Smooth muscle cell (in vitro differentiated cells): ENCODE measurements at regions not wholly inside any gene's neighbourhood (a gene's known extent, or its start where the extent isn't known, plus 50 kb on each side); places are given as distances from the start of the nearest gene placed in this dataset.
A peak's percentile ranks its signal among the peaks of the same experiment; 100 is the strongest.

Experiments used
- DNase-seq: peaks from one replicate; lab custom pipeline; 2025; ENCODE audit not compliant: unreplicated experiment; lab: John Stamatoyannopoulos, UW
- H2AFZ ChIP-seq: fragments of 200-600 bp; sonication (generic); 2 replicates; pipeline ENCODE4 v1.6.0; 2016; ENCODE audit warnings: antibody characterized with exemption, low read depth, mild to moderate bottlenecking
- H3F3A ChIP-seq: fragments of 200-600 bp; sonication (generic); 2 replicates; pipeline ENCODE4 v1.6.0; 2017; ENCODE audit warnings: antibody characterized with exemption, low read depth
- H3K27ac ChIP-seq: fragments of 200-600 bp; sonication (generic); 2 replicates; pipeline ENCODE4 v1.5.1; 2016; ENCODE audit warnings: low read depth, mild to moderate bottlenecking
- H3K27me3 ChIP-seq: fragments of 200-600 bp; sonication (generic); 2 replicates; pipeline ENCODE4 v1.6.1; 2016; ENCODE audit warnings: low read depth, mild to moderate bottlenecking
- H3K36me3 ChIP-seq: fragments of 200-600 bp; sonication (generic); 2 replicates; pipeline ENCODE4 v1.5.1; 2016; ENCODE audit warnings: low read depth
- H3K4me1 ChIP-seq: fragments of 200-600 bp; sonication (generic); 2 replicates; pipeline ENCODE4 v1.5.1; 2016; ENCODE audit warnings: low read depth
- H3K4me2 ChIP-seq: fragments of 200-600 bp; sonication (generic); 2 replicates; pipeline ENCODE4 v1.6.0; 2016; ENCODE audit warnings: mild to moderate bottlenecking
- H3K4me3 ChIP-seq: fragments of 200-600 bp; sonication (generic); 2 replicates; pipeline ENCODE4 v1.5.1; 2016; ENCODE audit warnings: mild to moderate bottlenecking
- H3K79me2 ChIP-seq: fragments of 200-600 bp; sonication (generic); 2 replicates; pipeline ENCODE4 v1.6.0; 2016; ENCODE audit warnings: low read depth, mild to moderate bottlenecking
- H3K9ac ChIP-seq: fragments of 200-600 bp; sonication (generic); 2 replicates; pipeline ENCODE4 v1.6.0; 2016; ENCODE audit warnings: low read depth
- H3K9me3 ChIP-seq: fragments of 200-600 bp; sonication (generic); replicated peaks from 2 replicates; pipeline ENCODE4 v1.5.1; 2016; ENCODE audit warnings: low read depth
- H4K20me1 ChIP-seq: fragments of 200-600 bp; sonication (generic); 2 replicates; pipeline ENCODE4 v1.6.0; 2016; ENCODE audit warnings: low read depth
- WGBS: methylation state at CpG from one replicate; pipeline ENCODE4 v1.1.7; 2016; ENCODE audit warnings: low lambda C conversion rate; 5-methylcytosine and 5-hydroxymethylcytosine counted together
- TF ChIP-seq, protein P1 (sequence below): fragments of 200-600 bp; sonication (generic); IDR thresholded peaks from 2 replicates; pipeline ENCODE4 v1.5.1; 2017; ENCODE audit warnings: borderline replicate concordance, mild to moderate bottlenecking, antibody characterized with exemption; ENCODE audit not compliant: insufficient read depth, poor library complexity, severe bottlenecking

DNA sequence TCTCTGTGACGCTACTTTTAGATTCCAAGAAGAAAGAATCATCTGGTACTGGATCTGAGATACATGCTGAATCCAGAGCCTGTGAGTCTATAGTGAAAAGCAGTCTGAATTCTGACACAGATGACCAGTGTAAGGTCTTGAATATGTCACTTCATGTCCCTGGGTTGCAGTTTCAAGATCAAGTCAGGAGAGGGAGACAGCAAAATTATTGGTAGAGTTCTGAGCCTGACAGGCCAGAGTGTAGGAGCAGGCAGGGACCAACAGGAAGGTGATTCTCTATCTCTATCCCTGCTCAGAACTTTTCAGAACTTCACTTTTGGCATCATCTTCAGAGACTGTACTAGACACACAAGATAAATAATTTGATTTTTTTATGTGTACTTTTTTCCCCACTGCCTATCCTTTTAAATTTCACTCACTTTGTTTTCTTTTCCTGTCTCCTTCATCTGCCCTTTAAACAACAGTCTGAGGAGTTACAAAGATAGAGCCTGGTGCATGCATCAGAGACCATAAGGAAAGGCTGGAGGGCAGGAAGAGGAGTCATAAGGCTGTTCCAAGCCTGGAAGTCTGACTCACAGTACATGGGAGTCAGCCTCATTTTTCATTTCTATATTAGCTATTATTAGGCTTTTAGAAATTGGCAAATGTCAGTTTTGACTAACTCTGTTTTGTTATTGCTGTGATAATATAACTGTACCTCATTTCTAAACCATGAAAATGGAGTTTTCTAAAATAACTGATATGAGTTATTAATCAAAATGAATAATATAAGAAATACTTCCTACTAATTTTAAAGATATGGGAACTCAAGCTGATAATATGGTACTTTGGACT is 120.2 kb upstream of the TMEM229A start:
- DNase-seq: no peak
- 64% methylated on average over 1 of the region's 1 CpG for WGBS
- H3K4me3 ChIP-seq: no peak overlapping the region
- H3K36me3 ChIP-seq: no peaks in the 10 kb centered on the region
- H2AFZ ChIP-seq: no peak overlapping the region
- H3K27ac ChIP-seq: peak overlapping the region; percentile 37
- no peak overlapping the region for H3K4me2 ChIP-seq
- H3K9ac ChIP-seq: no peak overlapping the region
- H4K20me1 ChIP-seq: no peaks in the 10 kb centered on the region
- H3K27me3 ChIP-seq: no peaks in the 10 kb centered on the region
- H3K9me3 ChIP-seq: no peaks in the 10 kb centered on the region
- no peaks in the 10 kb centered on the region for H3K4me1 ChIP-seq
- H3F3A ChIP-seq: no peaks in the 10 kb centered on the region
- TF ChIP-seq, protein P1, sequence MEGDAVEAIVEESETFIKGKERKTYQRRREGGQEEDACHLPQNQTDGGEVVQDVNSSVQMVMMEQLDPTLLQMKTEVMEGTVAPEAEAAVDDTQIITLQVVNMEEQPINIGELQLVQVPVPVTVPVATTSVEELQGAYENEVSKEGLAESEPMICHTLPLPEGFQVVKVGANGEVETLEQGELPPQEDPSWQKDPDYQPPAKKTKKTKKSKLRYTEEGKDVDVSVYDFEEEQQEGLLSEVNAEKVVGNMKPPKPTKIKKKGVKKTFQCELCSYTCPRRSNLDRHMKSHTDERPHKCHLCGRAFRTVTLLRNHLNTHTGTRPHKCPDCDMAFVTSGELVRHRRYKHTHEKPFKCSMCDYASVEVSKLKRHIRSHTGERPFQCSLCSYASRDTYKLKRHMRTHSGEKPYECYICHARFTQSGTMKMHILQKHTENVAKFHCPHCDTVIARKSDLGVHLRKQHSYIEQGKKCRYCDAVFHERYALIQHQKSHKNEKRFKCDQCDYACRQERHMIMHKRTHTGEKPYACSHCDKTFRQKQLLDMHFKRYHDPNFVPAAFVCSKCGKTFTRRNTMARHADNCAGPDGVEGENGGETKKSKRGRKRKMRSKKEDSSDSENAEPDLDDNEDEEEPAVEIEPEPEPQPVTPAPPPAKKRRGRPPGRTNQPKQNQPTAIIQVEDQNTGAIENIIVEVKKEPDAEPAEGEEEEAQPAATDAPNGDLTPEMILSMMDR: peak; percentile 35
- H3K79me2 ChIP-seq: no peaks in the 10 kb centered on the region

DNA sequence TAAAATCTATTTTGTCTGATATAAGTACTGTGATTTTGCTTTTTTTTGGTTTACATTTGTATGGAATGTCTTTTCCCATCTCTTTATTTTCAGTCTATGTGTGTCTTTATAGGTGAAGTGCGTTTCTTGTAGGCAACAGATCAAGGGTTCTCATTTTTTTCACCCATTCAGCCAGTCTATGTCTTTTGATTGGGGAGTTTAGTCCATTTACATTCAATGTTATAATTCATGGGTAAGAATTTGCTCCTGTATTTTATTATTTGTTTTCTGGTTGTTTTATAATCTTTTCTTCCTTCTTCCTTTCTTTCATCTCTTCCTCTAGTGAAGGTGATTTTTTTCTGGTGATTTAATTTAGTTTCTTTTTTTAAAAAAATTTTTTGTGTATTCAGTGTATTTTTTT is 104.8 kb upstream of the TMEM229A start:
- no peaks in the 10 kb centered on the region for H3K79me2 ChIP-seq
- TF ChIP-seq, protein P1: no peak
- no peaks in the 10 kb centered on the region for H3F3A ChIP-seq
- no peak overlapping the region for H3K4me3 ChIP-seq
- H2AFZ ChIP-seq: no peak overlapping the region
- H4K20me1 ChIP-seq: no peaks in the 10 kb centered on the region
- no peaks in the 10 kb centered on the region for H3K27me3 ChIP-seq
- WGBS: 78% methylated on average over 1 of the region's 1 CpG
- no peak overlapping the region for H3K27ac ChIP-seq
- H3K9me3 ChIP-seq: no peaks in the 10 kb centered on the region
- H3K4me1 ChIP-seq: no peaks in the 10 kb centered on the region
- H3K36me3 ChIP-seq: no peaks in the 10 kb centered on the region
- H3K9ac ChIP-seq: no peak overlapping the region
- H3K4me2 ChIP-seq: no peak overlapping the region
- no peak for DNase-seq

DNA sequence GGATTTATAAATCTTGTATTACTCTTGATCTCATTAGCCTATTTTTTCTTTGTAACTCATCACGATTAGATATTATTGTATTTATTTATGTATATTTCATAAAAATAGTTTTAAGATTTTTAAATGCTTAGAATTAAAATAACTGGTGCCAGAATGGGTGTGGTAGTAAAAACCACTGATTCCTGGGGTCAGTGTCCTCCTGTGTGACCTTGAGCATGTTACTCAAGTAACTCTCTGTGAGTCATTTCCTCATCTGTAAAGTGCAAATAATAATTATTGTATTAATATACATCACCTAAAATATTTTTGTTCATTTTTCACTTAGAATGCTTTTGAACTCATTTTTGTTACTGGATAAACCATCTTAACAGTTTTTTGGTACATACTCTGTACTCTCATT is 91.3 kb upstream of the TMEM229A start:
- H3K4me3 ChIP-seq: no peak overlapping the region
- no peaks in the 10 kb centered on the region for H3K79me2 ChIP-seq
- no peak overlapping the region for H3K4me2 ChIP-seq
- H3K36me3 ChIP-seq: no peaks in the 10 kb centered on the region
- H4K20me1 ChIP-seq: no peaks in the 10 kb centered on the region
- 98% methylated on average over 1 of the region's 1 CpG for WGBS
- H3F3A ChIP-seq: no peaks in the 10 kb centered on the region
- DNase-seq: no peak
- no peaks in the 10 kb centered on the region for H3K27me3 ChIP-seq
- H3K4me1 ChIP-seq: no peaks in the 10 kb centered on the region
- H3K9ac ChIP-seq: no peak overlapping the region
- no peak overlapping the region for H3K27ac ChIP-seq
- H3K9me3 ChIP-seq: no peaks in the 10 kb centered on the region
- H2AFZ ChIP-seq: no peak overlapping the region
- TF ChIP-seq, protein P1: no peak

DNA sequence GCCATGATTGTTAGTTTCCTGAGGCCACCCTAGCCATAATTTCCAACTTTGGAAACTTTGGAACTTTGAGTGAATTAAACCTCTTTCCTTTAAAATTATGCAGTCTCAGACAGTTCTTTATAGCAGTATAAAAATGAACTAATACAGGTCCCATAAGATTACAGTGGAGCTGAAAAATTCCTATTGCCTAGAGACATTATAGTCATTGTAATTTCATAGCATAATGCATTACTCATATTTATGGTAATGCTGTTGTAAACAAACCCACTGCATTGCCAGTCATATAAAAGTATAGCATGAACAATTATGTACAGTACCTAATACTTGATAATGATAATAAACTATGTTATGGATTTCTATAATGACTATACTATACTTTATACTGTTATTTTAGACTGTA is 88.0 kb upstream of the TMEM229A start:
- Histone ChIP-seq H3K4me2 (no peak overlapping the region), H3K4me1 (no peaks in the 10 kb centered on the region), H4K20me1 (no peaks in the 10 kb centered on the region), H2AFZ (no peak overlapping the region), H3K9ac (no peak overlapping the region), H3K27ac (no peak overlapping the region), H3K9me3 (no peaks in the 10 kb centered on the region), H3K36me3 (no peaks in the 10 kb centered on the region), H3F3A (no peaks in the 10 kb centered on the region), H3K4me3 (no peak overlapping the region), H3K27me3 (no peaks in the 10 kb centered on the region), H3K79me2 (no peaks in the 10 kb centered on the region)
- TF ChIP-seq, protein P1: no peak
- DNase-seq: no peak
